ENCODE measurements at regions not wholly inside any gene's neighbourhood (a gene's known extent, or its start where the extent isn't known, plus 50 kb on each side); places are given as distances from the start of the nearest gene placed in this dataset.

DNA sequence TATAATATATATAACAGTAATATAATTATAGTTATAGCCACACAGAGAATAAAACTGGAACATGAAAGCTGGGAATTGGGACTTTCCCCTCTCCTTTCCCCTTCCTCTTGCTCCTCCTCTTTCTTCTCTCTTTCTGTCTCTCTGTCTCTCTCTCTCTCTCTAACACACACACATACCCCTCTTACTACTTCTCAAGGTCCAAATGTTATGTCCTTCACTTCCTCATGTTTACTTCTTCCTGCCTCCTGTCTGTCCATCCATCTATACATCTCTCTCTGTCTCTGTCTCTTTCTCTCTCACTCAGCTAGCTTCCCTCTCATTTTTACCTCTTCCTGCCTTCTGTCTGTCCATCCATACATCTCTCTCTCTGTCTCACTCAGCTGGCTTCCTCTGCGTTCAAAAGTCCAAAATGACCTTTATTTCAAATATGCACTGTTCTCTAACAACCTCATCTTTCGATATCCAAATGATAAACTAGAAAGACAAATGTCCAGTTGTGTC lies 261.1 kb downstream of the SIPA1L2 start:
- Mint-ChIP-seq H3K9me3 (no peaks in the 10 kb centered on the region), H3K4me1 (ENCODE audit: unreplicated experiment) (no peaks in the 10 kb centered on the region), H3K36me3 (no peaks in the 10 kb centered on the region), H3K27me3 (no peaks in the 10 kb centered on the region), H3K4me3 (no peak overlapping the region), H3K27ac (no peak overlapping the region)
- no peak for DNase-seq (ENCODE audit: extremely low spot score, unreplicated experiment)
- TF ChIP-seq, protein P1, sequence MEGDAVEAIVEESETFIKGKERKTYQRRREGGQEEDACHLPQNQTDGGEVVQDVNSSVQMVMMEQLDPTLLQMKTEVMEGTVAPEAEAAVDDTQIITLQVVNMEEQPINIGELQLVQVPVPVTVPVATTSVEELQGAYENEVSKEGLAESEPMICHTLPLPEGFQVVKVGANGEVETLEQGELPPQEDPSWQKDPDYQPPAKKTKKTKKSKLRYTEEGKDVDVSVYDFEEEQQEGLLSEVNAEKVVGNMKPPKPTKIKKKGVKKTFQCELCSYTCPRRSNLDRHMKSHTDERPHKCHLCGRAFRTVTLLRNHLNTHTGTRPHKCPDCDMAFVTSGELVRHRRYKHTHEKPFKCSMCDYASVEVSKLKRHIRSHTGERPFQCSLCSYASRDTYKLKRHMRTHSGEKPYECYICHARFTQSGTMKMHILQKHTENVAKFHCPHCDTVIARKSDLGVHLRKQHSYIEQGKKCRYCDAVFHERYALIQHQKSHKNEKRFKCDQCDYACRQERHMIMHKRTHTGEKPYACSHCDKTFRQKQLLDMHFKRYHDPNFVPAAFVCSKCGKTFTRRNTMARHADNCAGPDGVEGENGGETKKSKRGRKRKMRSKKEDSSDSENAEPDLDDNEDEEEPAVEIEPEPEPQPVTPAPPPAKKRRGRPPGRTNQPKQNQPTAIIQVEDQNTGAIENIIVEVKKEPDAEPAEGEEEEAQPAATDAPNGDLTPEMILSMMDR (conservative IDR thresholded peaks at IDR 0.05): no peak

DNA sequence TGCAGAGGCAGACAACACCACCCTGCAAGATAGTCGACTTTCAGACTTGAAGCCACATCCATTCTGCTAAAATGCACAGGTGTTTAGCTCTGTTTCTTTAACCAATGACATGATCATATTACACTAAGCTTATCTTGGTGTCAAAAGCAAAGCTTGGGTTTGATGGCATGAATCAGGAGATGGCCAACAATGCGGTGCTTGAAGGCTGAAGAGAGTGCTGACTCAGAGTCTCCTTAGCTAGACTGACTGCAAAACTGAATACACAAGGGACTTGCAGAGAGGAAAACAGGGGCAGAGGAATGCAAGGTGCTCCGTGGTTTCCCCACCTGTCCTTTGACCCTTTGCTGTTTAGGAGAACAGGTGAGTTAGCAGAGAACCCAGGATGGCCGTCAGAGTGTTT lies 262.6 kb downstream of the SIPA1L2 start:
- no peak for DNase-seq (ENCODE audit: extremely low spot score, unreplicated experiment)
- no peaks in the 10 kb centered on the region for H3K27me3 Mint-ChIP-seq
- H3K4me3 Mint-ChIP-seq: no peak overlapping the region
- no peaks in the 10 kb centered on the region for H3K4me1 Mint-ChIP-seq (ENCODE audit: unreplicated experiment)
- TF ChIP-seq, protein P1 (conservative IDR thresholded peaks at IDR 0.05): no peak
- no peaks in the 10 kb centered on the region for H3K36me3 Mint-ChIP-seq
- no peaks in the 10 kb centered on the region for H3K9me3 Mint-ChIP-seq
- no peak overlapping the region for H3K27ac Mint-ChIP-seq

DNA sequence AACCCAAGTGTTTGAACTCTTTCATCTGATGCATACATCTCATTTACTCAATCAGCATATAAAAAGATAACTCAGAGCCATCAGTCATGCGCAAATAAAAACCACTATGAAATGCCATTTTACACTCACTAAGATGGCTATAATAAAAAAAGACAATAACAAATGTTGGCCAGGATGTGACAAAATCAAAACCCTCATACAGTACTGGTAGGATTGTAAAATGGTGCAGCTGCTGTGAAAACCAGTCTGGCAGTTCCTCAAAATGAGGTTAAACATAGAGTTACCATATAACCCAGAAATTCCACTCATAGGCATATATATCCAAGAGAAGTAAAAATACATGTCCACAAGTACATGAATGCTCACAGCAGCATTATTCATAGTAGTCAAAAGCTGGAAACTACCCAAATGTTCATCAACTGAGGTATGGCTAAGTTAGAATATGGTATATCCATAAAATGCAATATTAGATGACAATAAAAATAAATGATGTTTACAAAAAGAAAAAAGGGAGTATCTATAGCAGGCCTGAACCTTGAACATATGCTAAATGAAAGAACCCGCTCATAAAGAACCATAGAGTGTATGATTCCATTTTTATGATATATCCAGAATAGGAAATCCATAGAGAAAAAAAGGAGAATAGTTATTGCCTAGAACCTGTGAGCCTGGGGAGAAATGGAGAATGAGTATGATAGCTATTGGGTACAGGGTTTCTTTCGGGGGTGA lies 265.1 kb downstream of the SIPA1L2 start:
- Mint-ChIP-seq H3K4me1 (ENCODE audit: unreplicated experiment) (no peaks in the 10 kb centered on the region), H3K27me3 (peaks cover 5% of the 10 kb centered on the region), H3K9me3 (no peaks in the 10 kb centered on the region), H3K27ac (no peak overlapping the region), H3K4me3 (no peak overlapping the region), H3K36me3 (no peaks in the 10 kb centered on the region)
- TF ChIP-seq, protein P1 (conservative IDR thresholded peaks at IDR 0.05): no peak
- no peak for DNase-seq (ENCODE audit: extremely low spot score, unreplicated experiment)

DNA sequence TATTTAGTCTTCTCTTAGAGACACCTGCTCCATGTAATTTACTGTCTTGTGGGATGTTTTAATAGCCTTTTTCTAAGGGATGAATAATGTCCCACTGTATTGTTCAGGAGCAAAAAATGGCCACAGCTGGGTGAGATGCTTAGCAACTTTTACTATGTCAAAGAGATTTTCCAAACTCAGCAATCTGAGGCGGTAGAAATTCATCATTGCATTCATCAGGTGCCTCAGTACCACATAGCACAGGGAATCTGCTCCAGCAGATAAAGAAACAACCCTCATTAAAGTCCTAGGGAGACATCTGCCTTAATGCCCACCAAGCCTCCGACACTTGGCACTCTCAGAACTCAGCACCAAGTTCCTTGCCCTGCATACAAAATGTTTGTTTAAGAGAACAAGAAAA lies 266.9 kb downstream of the SIPA1L2 start:
- Mint-ChIP-seq H3K4me3 (no peak overlapping the region), H3K4me1 (ENCODE audit: unreplicated experiment) (no peaks in the 10 kb centered on the region), H3K27ac (no peak overlapping the region), H3K36me3 (no peaks in the 10 kb centered on the region), H3K27me3 (peaks cover 5% of the 10 kb centered on the region), H3K9me3 (no peaks in the 10 kb centered on the region)
- TF ChIP-seq, protein P1 (conservative IDR thresholded peaks at IDR 0.05): no peak
- no peak for DNase-seq (ENCODE audit: extremely low spot score, unreplicated experiment)

DNA sequence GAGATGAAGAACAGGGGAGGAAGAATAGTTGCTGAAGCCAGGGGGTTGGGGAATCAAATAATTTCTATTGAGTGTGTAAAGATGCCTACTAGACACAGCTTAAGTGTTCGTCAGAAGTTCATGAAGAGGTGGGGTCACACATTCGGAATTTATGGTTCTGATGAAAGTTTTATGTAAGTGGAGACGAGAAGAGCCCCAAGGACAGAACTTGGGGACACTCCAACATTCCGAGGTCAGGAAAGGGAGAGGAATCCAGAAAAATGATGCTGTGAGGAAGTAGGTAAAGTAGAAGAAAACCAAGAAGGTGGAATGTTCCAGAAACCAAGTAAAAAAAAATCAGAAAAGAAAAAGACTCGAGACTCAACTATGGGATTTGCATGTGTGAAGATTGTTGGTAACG lies 272.5 kb downstream of the SIPA1L2 start:
- Mint-ChIP-seq H3K4me1 (ENCODE audit: unreplicated experiment) (no peaks in the 10 kb centered on the region), H3K27ac (no peak overlapping the region), H3K27me3 (peaks cover 5% of the 10 kb centered on the region), H3K4me3 (no peak overlapping the region), H3K36me3 (no peaks in the 10 kb centered on the region), H3K9me3 (no peaks in the 10 kb centered on the region)
- DNase-seq (ENCODE audit: extremely low spot score, unreplicated experiment): no peak
- TF ChIP-seq, protein P1 (conservative IDR thresholded peaks at IDR 0.05): no peak
